GM21786 (cell line): ENCODE measurements at regions not wholly inside any gene's neighbourhood (a gene's known extent, or its start where the extent isn't known, plus 50 kb on each side); places are given as distances from the start of the nearest gene placed in this dataset.
"Not testable (repeated sequence)": the region's sequence is repeated elsewhere in the genome, so short reads cannot be mapped to it uniquely, and the experiment has no call there.

ENCODE experiments used
- ATAC-seq: cut with Tn5 transposase; IDR thresholded peaks from one replicate; pipeline ENCODE4 v1.9.1; 2021; ENCODE audit not compliant: unreplicated experiment

DNA sequence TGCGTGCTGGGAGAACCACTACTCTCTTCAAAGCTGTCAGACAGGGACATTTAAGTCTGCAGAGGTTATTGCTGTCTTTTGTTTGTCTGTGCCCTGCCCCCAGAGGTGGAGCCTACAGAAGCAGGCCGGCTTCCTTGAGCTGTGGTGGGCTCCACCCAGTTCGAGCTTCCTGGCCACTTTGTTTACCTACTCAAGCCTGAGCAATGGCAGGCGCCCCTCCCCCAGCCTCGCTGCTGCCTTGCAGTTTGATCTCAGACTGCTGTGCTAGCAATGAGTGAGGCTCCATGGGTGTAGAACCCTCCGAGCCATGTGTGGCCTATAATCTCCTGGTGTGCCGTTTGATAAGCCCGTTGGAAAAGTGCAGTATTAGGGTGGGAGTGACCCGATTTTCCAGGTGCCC is 542.5 kb upstream of the KLF4 start:
- ATAC-seq, result not testable (repeated sequence)

GRCh38 chr9:108031221-108031620 is 541.7 kb upstream of the KLF4 start:
- not testable (repeated sequence) for ATAC-seq

- not testable (repeated sequence) for ATAC-seq
Measured at GRCh38 chr9:108026718-108027117, 537.1 kb upstream of the KLF4 start.

DNA sequence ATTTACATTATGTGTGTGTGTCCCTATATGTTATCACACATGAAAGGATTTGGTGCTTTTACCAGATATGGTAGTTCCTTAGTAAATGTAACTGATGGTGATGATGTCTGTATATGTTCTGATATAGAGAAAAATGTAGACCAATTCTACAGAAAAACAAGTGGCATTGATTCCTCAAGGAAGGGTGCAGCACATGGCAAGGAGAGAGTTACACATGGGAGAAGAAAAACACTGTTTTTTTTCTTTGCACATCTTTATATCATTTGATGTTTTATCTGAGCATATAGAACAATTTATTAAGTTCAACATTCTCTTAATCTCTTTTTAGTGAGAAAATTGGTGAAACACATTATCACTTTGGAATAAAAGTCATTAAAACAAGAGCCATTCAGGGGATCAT is 535.0 kb upstream of the KLF4 start:
- no peak for ATAC-seq

GRCh38 chr9:108022246-108022935 is 532.8 kb upstream of the KLF4 start:
- ATAC-seq, result no peak

DNA sequence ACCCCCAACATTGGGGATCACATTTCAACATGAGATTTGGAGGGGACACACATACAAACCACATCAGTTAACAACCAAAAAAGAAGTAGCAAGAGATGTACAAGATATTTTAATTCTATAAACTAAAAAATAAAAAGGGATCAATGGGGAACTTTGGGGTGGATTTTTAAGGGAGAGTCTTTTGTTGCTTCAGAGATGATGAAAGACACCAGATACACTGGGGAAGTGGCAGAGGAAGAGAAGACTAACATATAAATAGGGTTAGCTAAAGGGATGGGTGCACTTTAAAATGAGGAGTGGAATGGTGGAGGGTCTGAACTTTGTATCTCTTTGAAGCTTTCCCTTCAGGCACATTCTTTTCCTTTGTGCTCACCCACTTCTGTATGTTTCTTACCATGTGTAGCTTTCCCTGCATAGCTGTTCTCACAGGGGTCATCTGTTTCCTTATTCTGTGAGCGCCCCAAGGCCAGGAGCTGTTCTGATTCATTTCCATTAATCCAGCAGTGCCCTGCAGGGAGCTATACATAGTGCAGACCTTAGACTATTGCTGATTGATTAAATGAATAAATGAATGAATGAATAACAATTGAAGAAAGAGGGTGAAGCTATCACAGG is 531.6 kb upstream of the KLF4 start:
- no peak for ATAC-seq

DNA sequence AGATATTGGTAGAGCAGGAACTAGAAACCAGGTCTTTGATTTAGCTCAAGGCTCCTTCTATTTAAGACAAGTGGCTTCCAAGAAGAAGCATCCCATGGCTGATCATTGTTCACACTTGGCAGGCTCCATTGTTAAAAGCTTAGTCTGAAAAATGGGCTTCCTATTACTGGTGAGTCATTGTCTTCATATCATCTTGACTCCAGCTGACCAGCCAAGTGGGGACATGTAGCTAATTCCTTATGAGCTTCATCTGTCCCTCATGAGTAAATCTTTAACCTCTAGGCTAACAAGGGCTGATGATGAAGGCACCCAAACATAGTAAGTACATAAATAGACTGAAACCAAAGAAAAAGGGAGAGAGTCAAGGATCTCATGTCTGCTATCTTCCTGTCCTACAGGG is 530.3 kb upstream of the KLF4 start:
- no peak for ATAC-seq

DNA sequence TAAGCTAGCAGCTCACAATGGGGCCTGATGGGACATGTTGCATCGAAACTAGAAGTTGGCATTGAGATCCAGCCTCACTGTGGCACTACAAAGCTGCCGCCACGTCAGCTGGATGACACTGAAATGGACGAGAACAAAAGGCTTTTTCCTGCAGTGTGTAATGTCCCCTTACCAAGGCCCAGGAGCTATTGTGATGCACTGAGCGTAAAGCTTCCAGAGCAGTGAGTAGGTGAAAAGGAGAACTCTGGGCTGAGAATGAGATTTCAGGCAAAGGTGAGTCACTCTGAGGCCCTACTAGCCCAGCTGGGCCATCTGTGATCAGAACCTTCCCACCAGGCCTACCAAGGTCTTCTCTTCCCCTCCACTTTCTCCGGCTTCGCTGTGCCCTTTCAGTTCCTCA is 528.1 kb upstream of the KLF4 start:
- no peak for ATAC-seq

GRCh38 chr9:108016446-108016845 is 526.9 kb upstream of the KLF4 start:
- no peak for ATAC-seq

DNA sequence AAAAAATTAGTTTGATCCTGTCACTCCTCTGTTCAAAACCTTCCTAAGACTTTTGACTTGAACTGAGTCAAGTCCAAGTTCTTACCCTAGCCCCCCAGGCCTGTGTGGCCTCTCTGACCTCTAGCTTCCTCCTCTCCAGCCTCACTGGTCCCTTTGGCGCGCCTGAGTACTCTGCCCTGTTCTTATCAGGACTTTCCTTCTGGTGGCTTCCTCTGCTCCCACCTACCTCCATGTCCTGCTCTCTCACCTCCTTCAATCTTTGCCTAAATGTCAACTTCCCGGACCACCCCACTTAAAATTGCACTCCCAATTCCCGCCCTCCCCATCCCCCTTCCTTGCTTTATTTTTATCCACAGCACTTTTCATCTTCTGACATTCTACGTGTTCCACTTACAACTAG is 526.1 kb upstream of the KLF4 start:
- ATAC-seq, result no peak

DNA sequence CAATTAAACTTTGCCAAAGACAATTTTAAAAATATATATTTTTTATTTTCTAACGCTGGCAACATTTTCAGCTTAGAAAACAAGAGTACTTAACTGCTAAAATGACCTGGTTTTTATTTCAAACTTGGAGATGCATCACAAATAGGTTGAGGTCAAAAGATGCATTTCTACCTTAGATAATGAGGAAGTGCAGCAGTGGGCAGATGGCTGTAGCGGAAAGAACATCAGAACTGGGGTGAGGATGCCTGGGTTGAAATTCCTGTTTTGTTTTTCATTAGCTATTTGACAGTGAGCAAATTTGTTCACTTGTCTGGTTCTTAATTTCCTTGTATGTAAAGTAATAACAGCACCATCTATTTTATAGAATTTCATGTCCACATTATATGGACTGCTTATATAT is 524.8 kb upstream of the KLF4 start:
- no peak for ATAC-seq

- ATAC-seq, result no peak
Measured at GRCh38 chr9:108012886-108013665, 523.5 kb upstream of the KLF4 start.

- ATAC-seq, result no peak
Measured at GRCh38 chr9:108012405-108012804, 522.8 kb upstream of the KLF4 start.

GRCh38 chr9:108003526-108003925 is 514.0 kb upstream of the KLF4 start:
- no peak for ATAC-seq

DNA sequence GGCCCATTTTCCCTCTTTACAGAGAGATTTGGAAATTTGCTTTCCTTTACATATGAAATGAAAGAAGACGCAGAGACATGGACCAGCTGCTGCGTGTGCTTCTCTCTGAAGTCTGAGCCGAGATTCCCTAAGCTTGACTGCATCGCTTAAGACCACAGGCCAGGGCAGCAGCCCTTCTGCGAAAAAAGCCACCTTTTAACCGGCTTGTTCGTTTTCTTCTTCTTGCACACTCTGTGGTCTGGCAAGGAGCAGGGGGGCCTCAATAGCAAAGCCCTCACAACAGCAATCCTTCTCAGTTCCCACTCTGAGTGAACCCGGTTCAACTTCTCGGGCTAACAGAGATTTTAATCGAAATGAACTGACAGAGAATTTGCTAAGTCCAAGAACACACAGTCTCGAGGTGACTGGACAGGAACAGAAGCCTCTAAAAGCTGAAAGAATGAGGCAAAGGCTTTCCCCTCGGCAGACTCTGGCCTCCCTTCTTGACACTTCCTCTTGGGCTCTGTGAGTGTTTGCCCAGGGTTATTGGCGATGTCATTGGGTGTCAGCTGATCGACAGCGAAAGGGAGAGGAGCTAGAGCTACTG is 512.9 kb upstream of the KLF4 start:
- ATAC-seq, result no peak

- no peak for ATAC-seq
Measured at GRCh38 chr9:108001237-108001636, 511.7 kb upstream of the KLF4 start.

GRCh38 chr9:107999890-108000289 is 510.3 kb upstream of the KLF4 start:
- no peak for ATAC-seq

DNA sequence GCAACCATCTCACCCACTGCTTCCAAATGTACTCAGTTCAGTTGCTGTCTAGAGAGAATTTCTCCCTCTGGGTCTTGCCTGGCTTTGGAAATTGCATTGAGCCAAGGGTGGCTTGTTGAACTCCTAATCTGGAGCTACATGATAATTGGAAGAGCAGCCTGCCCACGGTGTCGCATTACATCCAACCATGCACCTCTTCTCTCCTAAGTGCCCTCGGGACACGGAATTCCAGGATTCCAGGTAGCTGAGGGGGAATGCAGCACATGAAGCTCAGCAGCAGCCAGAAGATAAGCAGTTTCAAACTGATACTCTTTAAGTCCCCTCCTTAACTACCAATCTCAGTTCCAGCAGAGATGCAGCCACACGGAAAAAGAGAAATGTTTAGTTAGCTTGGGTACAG is 509.4 kb upstream of the KLF4 start:
- ATAC-seq, result no peak

- ATAC-seq, result no peak
Measured at GRCh38 chr9:107994648-107995047, 505.1 kb upstream of the KLF4 start.

- no peak for ATAC-seq
Measured at GRCh38 chr9:107992271-107992670, 502.7 kb upstream of the KLF4 start.

GRCh38 chr9:107991581-107991980 is 502.0 kb upstream of the KLF4 start:
- no peak for ATAC-seq

GRCh38 chr9:107989544-107989943 is 500.0 kb upstream of the KLF4 start:
- no peak for ATAC-seq
